ENCODE measurements at regions not wholly inside any gene's neighbourhood (a gene's known extent, or its start where the extent isn't known, plus 50 kb on each side); places are given as distances from the start of the nearest gene placed in this dataset.

DNA sequence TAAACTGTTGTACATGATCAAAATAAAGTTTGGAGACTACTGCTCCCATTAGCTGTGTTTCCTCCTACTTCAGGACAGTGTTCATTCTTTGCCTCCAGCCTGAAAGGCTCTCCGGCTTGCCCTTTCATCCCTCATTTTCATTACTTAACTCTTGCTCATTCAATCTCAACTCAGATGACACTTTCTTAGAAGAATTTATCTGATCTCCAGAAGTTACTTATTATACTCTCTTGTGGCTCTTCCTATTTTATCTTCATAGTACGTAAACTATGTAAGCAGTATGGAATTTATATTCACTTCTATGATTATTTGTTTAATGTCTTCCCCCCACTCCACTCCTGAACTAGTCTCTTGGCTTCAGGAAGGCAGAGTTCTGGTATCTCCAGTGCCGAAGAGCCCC lies 1737.9 kb upstream of the C9orf72 start:
- TF ChIP-seq, protein P1, sequence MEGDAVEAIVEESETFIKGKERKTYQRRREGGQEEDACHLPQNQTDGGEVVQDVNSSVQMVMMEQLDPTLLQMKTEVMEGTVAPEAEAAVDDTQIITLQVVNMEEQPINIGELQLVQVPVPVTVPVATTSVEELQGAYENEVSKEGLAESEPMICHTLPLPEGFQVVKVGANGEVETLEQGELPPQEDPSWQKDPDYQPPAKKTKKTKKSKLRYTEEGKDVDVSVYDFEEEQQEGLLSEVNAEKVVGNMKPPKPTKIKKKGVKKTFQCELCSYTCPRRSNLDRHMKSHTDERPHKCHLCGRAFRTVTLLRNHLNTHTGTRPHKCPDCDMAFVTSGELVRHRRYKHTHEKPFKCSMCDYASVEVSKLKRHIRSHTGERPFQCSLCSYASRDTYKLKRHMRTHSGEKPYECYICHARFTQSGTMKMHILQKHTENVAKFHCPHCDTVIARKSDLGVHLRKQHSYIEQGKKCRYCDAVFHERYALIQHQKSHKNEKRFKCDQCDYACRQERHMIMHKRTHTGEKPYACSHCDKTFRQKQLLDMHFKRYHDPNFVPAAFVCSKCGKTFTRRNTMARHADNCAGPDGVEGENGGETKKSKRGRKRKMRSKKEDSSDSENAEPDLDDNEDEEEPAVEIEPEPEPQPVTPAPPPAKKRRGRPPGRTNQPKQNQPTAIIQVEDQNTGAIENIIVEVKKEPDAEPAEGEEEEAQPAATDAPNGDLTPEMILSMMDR (IDR thresholded peaks at IDR 0.05; ENCODE audit: low read depth, low read length) = no peak
- H3K4me3 ChIP-seq (ENCODE audit: low read depth, low read length) = no peak overlapping the region

DNA sequence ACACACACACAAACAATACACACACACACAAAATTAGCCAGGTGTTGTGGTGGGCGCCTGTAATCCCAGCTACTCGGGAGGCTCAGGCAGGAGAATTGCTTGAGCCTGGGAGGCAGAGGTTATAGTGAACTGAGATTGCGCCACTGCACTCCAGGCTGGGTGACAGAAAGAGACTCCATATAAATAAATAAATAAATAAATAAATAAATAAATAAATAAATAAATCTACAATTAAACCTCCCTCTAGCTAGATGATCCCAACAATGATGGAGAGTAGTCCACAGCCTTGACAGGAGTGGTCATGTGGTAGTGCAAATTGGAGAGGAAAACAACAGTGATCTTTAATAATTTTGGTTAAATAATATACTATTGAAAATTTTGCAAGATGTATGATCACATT lies 1739.0 kb upstream of the C9orf72 start:
- H3K4me3 ChIP-seq (ENCODE audit: low read depth, low read length) = no peak overlapping the region
- TF ChIP-seq, protein P1 (IDR thresholded peaks at IDR 0.05; ENCODE audit: low read depth, low read length) = no peak

DNA sequence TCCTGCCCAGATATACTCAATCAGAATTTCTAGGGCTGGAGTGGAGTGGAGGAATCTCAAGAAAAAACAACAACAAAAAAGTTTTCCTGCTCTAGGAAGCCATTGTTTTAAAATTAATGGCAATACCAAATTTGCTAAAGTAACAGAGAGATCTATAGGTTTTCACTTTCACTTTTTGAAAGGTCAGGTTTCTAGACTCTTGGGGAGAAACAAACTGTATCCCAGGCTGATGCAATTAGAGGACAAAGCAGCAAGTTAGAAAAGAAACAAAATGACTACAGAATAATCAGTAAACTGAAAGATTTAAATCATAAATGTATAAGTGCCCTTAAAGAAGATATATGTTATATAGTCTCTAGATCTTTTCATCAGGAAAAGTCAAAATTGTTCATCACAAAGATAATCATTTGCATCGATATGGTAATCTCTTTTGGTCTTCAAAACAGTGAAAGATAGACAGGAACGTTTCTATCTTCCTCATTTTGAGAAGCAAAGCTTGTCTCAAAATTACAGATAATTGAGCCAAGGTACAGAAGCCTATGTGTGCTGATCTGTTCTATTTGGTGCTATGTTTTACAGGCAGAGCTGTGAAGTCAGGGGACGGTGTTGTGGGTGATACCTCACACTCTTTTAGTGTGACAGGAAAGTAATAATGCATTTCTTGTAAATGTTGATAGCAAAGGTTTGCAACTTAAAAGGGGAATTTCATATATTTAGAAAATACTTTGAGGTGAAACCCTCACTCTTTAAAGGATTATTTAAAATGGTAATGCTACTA lies 1746.6 kb upstream of the C9orf72 start:
- H3K4me3 ChIP-seq (ENCODE audit: low read depth, low read length) = no peak overlapping the region
- TF ChIP-seq, protein P1 (IDR thresholded peaks at IDR 0.05; ENCODE audit: low read depth, low read length) = no peak

DNA sequence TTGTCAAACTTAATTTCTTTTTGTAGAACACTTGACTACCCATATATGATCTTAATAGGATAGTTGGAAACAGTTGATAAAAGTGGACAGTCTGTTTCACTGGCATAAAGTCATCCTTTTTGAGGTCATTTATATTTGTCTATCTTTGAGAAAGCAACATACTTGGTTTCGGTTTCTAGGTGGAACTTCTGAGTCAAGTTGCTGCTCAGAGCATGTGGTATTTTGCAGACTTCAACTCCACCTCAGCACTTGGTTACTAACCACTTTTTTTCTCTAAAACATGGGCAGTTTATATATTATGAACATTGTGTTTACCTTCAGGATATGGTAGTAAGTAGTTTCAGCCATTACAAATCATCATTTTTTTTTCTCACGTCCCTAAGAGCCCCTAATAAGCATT lies 1749.0 kb upstream of the C9orf72 start:
- TF ChIP-seq, protein P1 (IDR thresholded peaks at IDR 0.05; ENCODE audit: low read depth, low read length) = no peak
- no peak overlapping the region for H3K4me3 ChIP-seq (ENCODE audit: low read depth, low read length)

DNA sequence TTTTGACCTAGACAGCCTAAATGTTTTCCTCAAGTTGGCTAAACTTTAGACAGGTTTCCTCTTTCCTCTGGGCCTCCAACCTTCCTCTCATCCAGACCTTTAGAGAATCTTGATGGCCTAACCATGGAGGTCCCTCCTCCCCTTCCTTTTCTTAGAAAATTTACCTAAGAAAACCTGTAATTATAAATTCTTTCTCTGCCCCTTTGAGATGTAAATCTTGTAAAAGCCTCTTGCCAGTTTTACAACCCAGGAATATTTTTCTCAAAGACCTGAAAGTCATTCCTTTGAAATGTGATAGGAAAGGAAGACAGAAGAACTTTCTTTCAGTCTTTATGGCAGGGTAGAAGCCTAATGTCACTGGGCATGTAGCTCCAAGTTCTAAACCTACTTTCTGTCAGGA lies 1752.6 kb upstream of the C9orf72 start:
- TF ChIP-seq, protein P1 (IDR thresholded peaks at IDR 0.05; ENCODE audit: low read depth, low read length) = no peak
- no peak overlapping the region for H3K4me3 ChIP-seq (ENCODE audit: low read depth, low read length)

DNA sequence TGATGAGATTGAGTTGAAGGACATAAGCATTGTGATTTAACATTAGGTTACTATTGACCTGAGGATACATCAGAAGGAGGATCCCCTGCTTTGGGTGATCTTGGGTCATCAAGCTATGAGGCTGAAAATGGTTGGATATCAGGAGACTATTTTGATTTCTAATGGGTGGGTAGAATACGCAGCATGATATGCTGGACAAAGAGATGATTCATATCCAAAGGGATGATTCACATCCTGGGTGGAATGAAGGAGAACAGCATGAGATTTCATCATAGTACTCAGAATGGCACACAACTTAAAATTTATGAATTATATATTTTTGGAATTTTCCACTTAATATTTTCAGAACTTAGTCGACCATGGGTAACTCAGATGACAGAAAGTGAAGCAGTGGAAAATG lies 1759.5 kb upstream of the C9orf72 start:
- TF ChIP-seq, protein P1 (IDR thresholded peaks at IDR 0.05; ENCODE audit: low read depth, low read length) = no peak
- H3K4me3 ChIP-seq (ENCODE audit: low read depth, low read length) = no peak overlapping the region

DNA sequence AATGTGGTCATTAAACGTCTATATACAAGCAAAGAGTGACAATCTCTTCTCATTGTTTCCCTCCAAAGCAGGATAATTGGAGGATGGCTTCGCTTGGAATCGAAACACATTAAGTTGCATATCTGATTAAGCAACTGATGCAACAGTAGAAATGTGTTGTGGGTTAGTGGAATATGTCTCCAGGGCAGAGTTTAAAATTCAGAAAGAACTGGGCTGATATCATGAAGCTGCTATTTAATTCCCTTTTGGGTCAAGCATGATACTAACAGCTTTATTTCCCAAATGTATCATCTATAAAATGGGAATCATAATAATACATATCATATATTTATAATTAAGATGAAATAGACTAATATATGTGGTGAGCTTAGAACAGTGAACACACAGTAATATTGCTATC lies 1763.0 kb upstream of the C9orf72 start:
- TF ChIP-seq, protein P1 (IDR thresholded peaks at IDR 0.05; ENCODE audit: low read depth, low read length) = no peak

More for the DNA sequence above, 1763.0 kb upstream of the C9orf72 start:
- no peak overlapping the region for H3K4me3 ChIP-seq (ENCODE audit: low read depth, low read length)

Data from WI38 (cell line).